Bronchial epithelial cell (primary cell): ENCODE measurements at regions not wholly inside any gene's neighbourhood (a gene's known extent, or its start where the extent isn't known, plus 50 kb on each side); places are given as distances from the start of the nearest gene placed in this dataset.

Experiments
- DNase-seq: peaks from one replicate; pipeline ENCODE4 v3.0.0-alpha.2; 2010; ENCODE audit warnings: low read depth
- FAIRE-seq: peaks from 2 replicates; lab custom pipeline; 2011; peaks lifted over from hg19 to GRCh38; lab: Jason Lieb, UNC
- H3K27me3 ChIP-seq: 2 replicates; pipeline ENCODE4 v1.5.1; 2011; ENCODE audit warnings: low read length; ENCODE audit not compliant: control insufficient read depth, insufficient read depth
- H3K36me3 ChIP-seq: 2 replicates; pipeline ENCODE4 v1.5.1; 2011; ENCODE audit warnings: low read length; ENCODE audit not compliant: control insufficient read depth, insufficient read depth
- H3K4me3 ChIP-seq: 2 replicates; pipeline ENCODE4 v1.5.1; 2011; ENCODE audit warnings: mild to moderate bottlenecking, low read depth, low read length, control low read depth
- TF ChIP-seq, protein P1 (sequence below): IDR thresholded peaks from 2 replicates; pipeline ENCODE4 v1.5.1; 2011; ENCODE audit warnings: mild to moderate bottlenecking, moderate library complexity, low read length, control low read depth, inconsistent platforms; ENCODE audit not compliant: insufficient read depth, severe bottlenecking

DNA sequence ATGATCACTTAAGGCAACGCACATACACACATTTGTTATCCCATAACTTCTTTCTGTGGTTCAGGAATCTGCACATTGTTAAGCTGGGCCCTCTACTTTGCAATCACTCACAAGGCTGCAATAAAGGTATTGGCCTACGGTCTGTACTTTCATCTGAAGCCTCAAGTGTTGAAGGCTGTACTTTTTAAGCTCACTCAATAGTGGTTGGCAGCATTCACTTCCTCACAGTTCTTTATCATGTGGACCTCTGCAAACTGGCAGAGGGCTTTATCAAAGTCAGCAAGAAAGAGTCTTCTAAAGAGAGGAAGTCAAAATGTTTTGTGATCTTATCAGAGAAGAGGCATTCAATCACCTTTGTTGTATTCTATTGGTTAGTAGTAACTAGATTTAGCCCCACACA, 301.4 kb upstream of the EPHA5 start:
- DNase-seq = no peak
- TF ChIP-seq, protein P1, sequence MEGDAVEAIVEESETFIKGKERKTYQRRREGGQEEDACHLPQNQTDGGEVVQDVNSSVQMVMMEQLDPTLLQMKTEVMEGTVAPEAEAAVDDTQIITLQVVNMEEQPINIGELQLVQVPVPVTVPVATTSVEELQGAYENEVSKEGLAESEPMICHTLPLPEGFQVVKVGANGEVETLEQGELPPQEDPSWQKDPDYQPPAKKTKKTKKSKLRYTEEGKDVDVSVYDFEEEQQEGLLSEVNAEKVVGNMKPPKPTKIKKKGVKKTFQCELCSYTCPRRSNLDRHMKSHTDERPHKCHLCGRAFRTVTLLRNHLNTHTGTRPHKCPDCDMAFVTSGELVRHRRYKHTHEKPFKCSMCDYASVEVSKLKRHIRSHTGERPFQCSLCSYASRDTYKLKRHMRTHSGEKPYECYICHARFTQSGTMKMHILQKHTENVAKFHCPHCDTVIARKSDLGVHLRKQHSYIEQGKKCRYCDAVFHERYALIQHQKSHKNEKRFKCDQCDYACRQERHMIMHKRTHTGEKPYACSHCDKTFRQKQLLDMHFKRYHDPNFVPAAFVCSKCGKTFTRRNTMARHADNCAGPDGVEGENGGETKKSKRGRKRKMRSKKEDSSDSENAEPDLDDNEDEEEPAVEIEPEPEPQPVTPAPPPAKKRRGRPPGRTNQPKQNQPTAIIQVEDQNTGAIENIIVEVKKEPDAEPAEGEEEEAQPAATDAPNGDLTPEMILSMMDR = no peak
- no peak for FAIRE-seq
- H3K36me3 ChIP-seq = no peaks in the 10 kb centered on the region
- H3K4me3 ChIP-seq = no peak overlapping the region
- no peaks in the 10 kb centered on the region for H3K27me3 ChIP-seq

DNA sequence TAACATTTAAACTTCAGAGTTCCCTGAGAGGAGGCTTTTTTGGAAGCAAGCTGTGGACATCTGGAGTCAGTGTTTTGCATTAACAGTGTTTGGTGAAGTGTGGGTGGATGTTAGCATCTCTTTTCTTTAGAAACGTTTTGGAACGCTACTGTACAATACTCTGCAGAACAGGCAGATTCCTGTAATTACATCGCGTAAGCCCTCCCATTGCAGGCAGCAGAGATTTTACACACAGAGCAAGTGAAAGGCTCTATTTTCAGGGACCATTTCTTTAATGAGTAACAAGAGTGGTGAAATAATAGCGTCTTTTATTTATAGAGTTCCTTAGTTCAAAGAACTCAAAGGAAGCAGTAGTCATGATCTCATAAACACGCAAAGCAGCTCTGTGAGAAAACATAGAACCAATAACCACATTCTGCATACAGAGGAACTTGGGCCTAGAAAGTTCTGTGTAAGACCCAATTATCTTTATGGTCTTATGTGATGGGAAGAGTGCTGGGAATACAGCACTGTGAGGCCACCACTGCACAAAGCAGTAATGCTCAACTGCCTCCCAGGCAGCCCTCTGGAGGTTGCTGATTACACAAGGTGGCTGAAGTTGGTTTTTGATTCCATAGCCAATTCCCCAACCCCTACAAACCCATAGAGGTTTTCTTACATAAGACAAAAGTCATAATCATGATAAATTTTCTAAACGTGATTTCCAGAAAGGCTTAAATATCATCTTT, 298.7 kb upstream of the EPHA5 start:
- FAIRE-seq (no peak), DNase-seq (no peak)
- Histone ChIP-seq H3K4me3 (no peak overlapping the region), H3K36me3 (no peaks in the 10 kb centered on the region), H3K27me3 (no peaks in the 10 kb centered on the region)
- TF ChIP-seq, protein P1 = no peak

DNA sequence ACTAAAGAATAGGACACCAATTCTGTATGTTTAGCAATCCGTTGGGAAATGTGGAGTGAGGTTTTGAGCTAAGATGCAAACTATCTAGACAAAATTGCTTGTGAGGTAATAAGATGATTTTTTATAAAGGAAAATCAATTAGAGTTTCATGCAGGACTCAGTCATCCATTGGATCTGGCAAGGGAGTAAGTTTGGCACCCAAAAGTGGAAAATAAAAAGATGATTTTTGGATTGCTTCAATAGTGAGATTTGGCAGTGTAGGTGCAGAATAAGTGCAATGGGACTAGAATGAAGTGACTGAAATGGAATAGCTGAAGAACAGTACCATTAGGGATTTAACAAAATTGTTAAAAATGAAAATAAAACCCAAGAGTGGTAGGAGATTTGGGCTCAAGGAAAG, 290.5 kb upstream of the EPHA5 start:
- H3K27me3 ChIP-seq = no peaks in the 10 kb centered on the region
- H3K36me3 ChIP-seq = no peaks in the 10 kb centered on the region
- DNase-seq = no peak
- TF ChIP-seq, protein P1 = no peak
- FAIRE-seq = no peak
- H3K4me3 ChIP-seq = no peak overlapping the region

DNA sequence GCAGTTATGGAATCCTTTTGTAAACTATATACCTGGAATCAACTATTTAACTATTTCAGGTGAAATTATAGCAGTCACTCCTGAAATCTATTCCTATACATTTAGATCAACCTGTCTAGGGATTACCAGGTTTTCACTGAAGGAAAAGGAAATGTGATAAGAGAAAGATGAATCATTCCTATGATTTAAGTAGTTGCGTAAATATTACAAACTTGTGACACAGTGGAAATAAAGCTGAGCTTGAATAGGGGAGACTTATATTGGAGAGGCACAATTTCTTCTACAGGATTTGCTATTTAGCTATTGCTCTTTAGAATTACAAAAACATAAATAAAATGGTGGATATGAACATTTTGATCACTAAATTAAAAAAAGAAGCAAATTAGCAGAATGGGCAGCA, 284.1 kb upstream of the EPHA5 start:
- DNase-seq (peak; percentile 42), FAIRE-seq (no peak)
- Histone ChIP-seq H3K4me3 (no peak overlapping the region), H3K36me3 (no peaks in the 10 kb centered on the region), H3K27me3 (no peaks in the 10 kb centered on the region)
- TF ChIP-seq, protein P1 = no peak

DNA sequence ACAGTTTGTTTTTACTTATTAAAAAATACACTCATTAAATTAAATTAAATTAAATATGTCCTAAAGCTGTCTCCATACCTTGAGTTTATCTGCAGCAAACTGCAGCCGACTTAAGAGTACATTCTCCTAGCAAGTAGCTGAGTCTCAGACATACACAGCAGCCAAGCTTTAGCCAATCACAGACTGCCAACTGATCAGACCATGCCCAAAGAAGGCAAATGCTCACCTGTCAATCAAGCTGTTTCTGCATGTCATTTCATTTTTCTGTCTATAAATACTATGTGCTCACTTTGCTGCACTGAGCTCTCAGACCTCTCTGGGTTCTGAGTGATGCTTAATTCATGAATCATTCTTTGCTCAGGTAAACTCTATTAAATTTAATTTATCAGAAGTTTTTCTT, 280.9 kb upstream of the EPHA5 start:
- no peaks in the 10 kb centered on the region for H3K36me3 ChIP-seq
- TF ChIP-seq, protein P1 = no peak
- no peak for FAIRE-seq
- H3K4me3 ChIP-seq = no peak overlapping the region
- H3K27me3 ChIP-seq = no peaks in the 10 kb centered on the region
- no peak for DNase-seq

DNA sequence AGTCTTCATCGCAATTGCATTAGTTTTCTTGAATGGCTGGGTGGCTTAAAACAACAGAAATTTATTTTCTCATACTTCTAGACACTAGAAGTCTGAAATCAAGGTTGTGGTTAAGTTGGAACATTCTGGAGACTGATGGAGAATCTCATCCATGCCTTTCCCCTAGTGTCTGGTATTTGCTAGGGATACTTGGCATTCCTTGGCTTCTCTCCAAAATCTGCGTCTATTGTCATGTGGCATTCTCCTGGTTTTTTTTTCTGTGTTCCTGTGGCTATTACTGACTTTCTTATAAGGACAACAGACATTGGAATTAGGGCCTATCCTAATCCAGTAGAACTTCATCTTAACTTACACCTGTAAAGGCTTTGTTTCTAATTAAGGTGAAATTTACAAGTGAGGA, 272.8 kb upstream of the EPHA5 start:
- no peak overlapping the region for H3K4me3 ChIP-seq
- FAIRE-seq = no peak
- no peaks in the 10 kb centered on the region for H3K27me3 ChIP-seq
- no peaks in the 10 kb centered on the region for H3K36me3 ChIP-seq
- peak; percentile 26 for DNase-seq
- TF ChIP-seq, protein P1 = no peak
